Activated CD4-positive, alpha-beta memory T cell treated with anti-CD3 and anti-CD28 coated beads, Interleukin-2, amount 10 ng/mL, durations not matched to agents 7 days and 5 days (primary cell): ENCODE measurements at regions not wholly inside any gene's neighbourhood (a gene's known extent, or its start where the extent isn't known, plus 50 kb on each side); places are given as distances from the start of the nearest gene placed in this dataset.
A peak's percentile ranks its signal among the peaks of the same experiment; 100 is the strongest.

Source experiments
- CTCF ChIA-PET: fragments of 350-600 bp; sonication (Branson Sonifier 250); formaldehyde crosslinking; loops from one replicate; lab custom pipeline; 2021; ENCODE audit warnings: antibody characterized with exemption, inconsistent platforms; lab: Charles Lee
- POLR2A ChIA-PET: fragments of 350-600 bp; sonication (Branson Sonifier 250); formaldehyde crosslinking; loops from one replicate; lab custom pipeline; 2021; ENCODE audit warnings: antibody characterized with exemption; lab: Charles Lee
- DNase-seq: peaks from one replicate; pipeline ENCODE4 v3.0.0-alpha.2; 2020
- H3K27ac Mint-ChIP-seq: one replicate; pipeline ENCODE4 v1.8.0; 2021; ENCODE audit warnings: mild to moderate bottlenecking, mixed read lengths
- H3K27me3 Mint-ChIP-seq: one replicate; pipeline ENCODE4 v1.8.0; 2021; ENCODE audit warnings: mixed read lengths
- H3K36me3 Mint-ChIP-seq: one replicate; pipeline ENCODE4 v1.8.0; 2021; ENCODE audit warnings: low read depth, mixed read lengths
- H3K4me1 Mint-ChIP-seq: one replicate; pipeline ENCODE4 v1.8.0; 2021; ENCODE audit warnings: mixed read lengths
- H3K4me3 Mint-ChIP-seq: one replicate; pipeline ENCODE4 v1.8.0; 2021; ENCODE audit warnings: mild to moderate bottlenecking, mixed read lengths
- H3K9me3 Mint-ChIP-seq: one replicate; pipeline ENCODE4 v1.8.0; 2021; ENCODE audit warnings: mixed read lengths

GRCh38 chr2:120520929-120521912 is 175.3 kb downstream of the INHBB start:
- Mint-ChIP-seq H3K27ac (no peak overlapping the region), H3K4me3 (no peak overlapping the region)

GRCh38 chr2:120522151-120522751 is 176.3 kb downstream of the INHBB start:
- Mint-ChIP-seq H3K4me3 (no peak overlapping the region), H3K27ac (no peak overlapping the region), H3K36me3 (no peaks in the 10 kb centered on the region), H3K27me3 (peaks cover 12% of the 10 kb centered on the region), H3K9me3 (no peaks in the 10 kb centered on the region), H3K4me1 (no peaks in the 10 kb centered on the region)
- no peak for DNase-seq
- POLR2A ChIA-PET, result no interaction called here
- CTCF ChIA-PET, result interaction anchor here (0.5 kb wide), 1 partner anchor 871 kb away, joined by 3 read pairs; no protein-coding TSS in a partner anchor

More at GRCh38 chr2:120520929-120521912, 175.3 kb downstream of the INHBB start:
- peak; percentile 43 for DNase-seq
- Mint-ChIP-seq H3K27me3 (peaks cover 12% of the 10 kb centered on the region), H3K4me1 (no peaks in the 10 kb centered on the region), H3K36me3 (no peaks in the 10 kb centered on the region), H3K9me3 (no peaks in the 10 kb centered on the region)
- ChIA-PET POLR2A (no interaction called here), CTCF (interaction anchor here (0.5 kb wide), 1 partner anchor 870 kb away, joined by 3 read pairs; no protein-coding TSS in a partner anchor)

GRCh38 chr2:120523766-120524165 is 177.8 kb downstream of the INHBB start:
- ChIA-PET POLR2A (no interaction called here), CTCF (no interaction called here)
- Mint-ChIP-seq H3K4me1 (no peaks in the 10 kb centered on the region), H3K27me3 (peaks cover 12% of the 10 kb centered on the region), H3K27ac (no peak overlapping the region), H3K4me3 (no peak overlapping the region), H3K9me3 (no peaks in the 10 kb centered on the region), H3K36me3 (no peaks in the 10 kb centered on the region)
- DNase-seq, result no peak

GRCh38 chr2:120524174-120524573 is 178.2 kb downstream of the INHBB start:
- Mint-ChIP-seq H3K4me3 (no peak overlapping the region), H3K27ac (no peak overlapping the region), H3K27me3 (peaks cover 12% of the 10 kb centered on the region), H3K4me1 (no peaks in the 10 kb centered on the region), H3K9me3 (no peaks in the 10 kb centered on the region), H3K36me3 (no peaks in the 10 kb centered on the region)
- POLR2A ChIA-PET, result no interaction called here
- CTCF ChIA-PET, result no interaction called here
- DNase-seq, result no peak

- Mint-ChIP-seq H3K27me3 (peaks cover 18% of the 10 kb centered on the region), H3K27ac (no peak overlapping the region), H3K9me3 (no peaks in the 10 kb centered on the region), H3K36me3 (no peaks in the 10 kb centered on the region), H3K4me1 (no peaks in the 10 kb centered on the region), H3K4me3 (no peak overlapping the region)
- no peak for DNase-seq
- ChIA-PET POLR2A (no interaction called here), CTCF (no interaction called here)
These were observed 179.4 kb downstream of the INHBB start for GRCh38 chr2:120525056-120526046.

- H3K9me3 Mint-ChIP-seq, result no peaks in the 10 kb centered on the region
- H3K27me3 Mint-ChIP-seq, result peaks cover 18% of the 10 kb centered on the region
- no peak for DNase-seq
- H3K27ac Mint-ChIP-seq, result no peak overlapping the region
- ChIA-PET CTCF (no interaction called here), POLR2A (no interaction called here)
- no peaks in the 10 kb centered on the region for H3K36me3 Mint-ChIP-seq
- no peak overlapping the region for H3K4me3 Mint-ChIP-seq
- no peaks in the 10 kb centered on the region for H3K4me1 Mint-ChIP-seq
These were observed 180.2 kb downstream of the INHBB start for GRCh38 chr2:120526047-120526562.

- H3K4me1 Mint-ChIP-seq, result no peaks in the 10 kb centered on the region
- H3K9me3 Mint-ChIP-seq, result no peaks in the 10 kb centered on the region
- POLR2A ChIA-PET, result no interaction called here
- H3K4me3 Mint-ChIP-seq, result no peak overlapping the region
- DNase-seq, result no peak
- H3K36me3 Mint-ChIP-seq, result no peaks in the 10 kb centered on the region
- no peak overlapping the region for H3K27ac Mint-ChIP-seq
- CTCF ChIA-PET, result no interaction called here
- H3K27me3 Mint-ChIP-seq, result peaks cover 12% of the 10 kb centered on the region
These were observed 181.3 kb downstream of the INHBB start for GRCh38 chr2:120526997-120527945.

- H3K36me3 Mint-ChIP-seq, result no peaks in the 10 kb centered on the region
- peaks cover 10% of the 10 kb centered on the region for H3K27me3 Mint-ChIP-seq
- H3K9me3 Mint-ChIP-seq, result no peaks in the 10 kb centered on the region
- H3K4me3 Mint-ChIP-seq, result no peak overlapping the region
- H3K27ac Mint-ChIP-seq, result no peak overlapping the region
- H3K4me1 Mint-ChIP-seq, result no peaks in the 10 kb centered on the region
- ChIA-PET CTCF (no interaction called here), POLR2A (no interaction called here)
- DNase-seq, result no peak
These were observed 182.2 kb downstream of the INHBB start for GRCh38 chr2:120528051-120528692.

- no peaks in the 10 kb centered on the region for H3K9me3 Mint-ChIP-seq
- H3K4me3 Mint-ChIP-seq, result no peak overlapping the region
- peaks cover 9% of the 10 kb centered on the region for H3K27me3 Mint-ChIP-seq
- DNase-seq, result no peak
- ChIA-PET POLR2A (no interaction called here), CTCF (no interaction called here)
- H3K4me1 Mint-ChIP-seq, result no peaks in the 10 kb centered on the region
- H3K27ac Mint-ChIP-seq, result no peak overlapping the region
- no peaks in the 10 kb centered on the region for H3K36me3 Mint-ChIP-seq
These were observed 182.7 kb downstream of the INHBB start for GRCh38 chr2:120528693-120529076.

- DNase-seq, result no peak
- no peaks in the 10 kb centered on the region for H3K4me1 Mint-ChIP-seq
- H3K27ac Mint-ChIP-seq, result no peak overlapping the region
- H3K36me3 Mint-ChIP-seq, result no peaks in the 10 kb centered on the region
- no peak overlapping the region for H3K4me3 Mint-ChIP-seq
- ChIA-PET CTCF (no interaction called here), POLR2A (no interaction called here)
- H3K9me3 Mint-ChIP-seq, result no peaks in the 10 kb centered on the region
- H3K27me3 Mint-ChIP-seq, result peaks cover 6% of the 10 kb centered on the region
These were observed 184.8 kb downstream of the INHBB start for GRCh38 chr2:120530781-120531180.

GRCh38 chr2:120531365-120531764 is 185.4 kb downstream of the INHBB start:
- ChIA-PET CTCF (no interaction called here), POLR2A (no interaction called here)
- Mint-ChIP-seq H3K4me3 (no peak overlapping the region), H3K9me3 (no peaks in the 10 kb centered on the region), H3K27me3 (peaks cover 6% of the 10 kb centered on the region), H3K4me1 (no peaks in the 10 kb centered on the region), H3K36me3 (no peaks in the 10 kb centered on the region), H3K27ac (no peak overlapping the region)
- no peak for DNase-seq
